GM21529 (cell line): ENCODE measurements at regions not wholly inside any gene's neighbourhood (a gene's known extent, or its start where the extent isn't known, plus 50 kb on each side); places are given as distances from the start of the nearest gene placed in this dataset.

ENCODE experiments used
- ATAC-seq: cut with Tn5 transposase; IDR thresholded peaks from one replicate; pipeline ENCODE4 v1.9.1; 2021; ENCODE audit not compliant: unreplicated experiment

DNA sequence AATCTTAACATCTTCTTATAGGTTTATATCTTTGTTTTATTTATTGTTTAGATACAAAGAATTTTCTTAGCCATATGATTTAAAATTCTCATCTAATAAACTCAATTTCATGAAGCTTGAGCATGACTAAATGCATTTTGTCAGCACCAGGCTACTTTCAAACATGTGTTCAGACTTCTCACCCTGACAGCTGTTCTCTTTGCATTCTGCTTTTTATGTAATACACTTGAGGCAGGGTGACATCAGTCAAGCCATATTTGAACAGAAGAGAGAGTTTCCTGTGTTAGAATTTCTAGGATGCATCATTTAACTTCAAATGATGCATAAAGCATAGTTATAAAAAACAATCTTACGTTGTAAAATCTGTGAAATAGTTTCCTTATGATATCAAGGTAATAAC, 1295.1 kb upstream of the PCDH20 start:
- no peak for ATAC-seq

DNA sequence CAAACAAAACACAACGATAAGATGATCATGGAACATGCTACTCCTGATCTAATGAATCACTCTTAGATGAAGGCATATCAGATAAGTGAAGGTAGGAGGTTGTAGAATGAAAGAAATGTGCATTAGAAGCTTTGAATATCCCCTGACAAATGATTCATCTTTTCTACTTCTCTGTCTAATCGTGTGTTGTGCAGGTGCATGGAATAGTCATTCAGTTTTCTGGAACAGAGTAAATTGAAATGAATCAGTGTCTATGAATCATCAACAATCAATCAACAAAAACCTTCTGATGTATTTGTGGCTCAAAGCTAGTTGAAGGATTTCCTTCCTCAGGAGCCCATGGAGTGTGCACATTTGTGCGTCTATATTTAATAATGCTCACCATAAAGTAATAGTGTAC, 1290.4 kb upstream of the PCDH20 start:
- no peak for ATAC-seq

DNA sequence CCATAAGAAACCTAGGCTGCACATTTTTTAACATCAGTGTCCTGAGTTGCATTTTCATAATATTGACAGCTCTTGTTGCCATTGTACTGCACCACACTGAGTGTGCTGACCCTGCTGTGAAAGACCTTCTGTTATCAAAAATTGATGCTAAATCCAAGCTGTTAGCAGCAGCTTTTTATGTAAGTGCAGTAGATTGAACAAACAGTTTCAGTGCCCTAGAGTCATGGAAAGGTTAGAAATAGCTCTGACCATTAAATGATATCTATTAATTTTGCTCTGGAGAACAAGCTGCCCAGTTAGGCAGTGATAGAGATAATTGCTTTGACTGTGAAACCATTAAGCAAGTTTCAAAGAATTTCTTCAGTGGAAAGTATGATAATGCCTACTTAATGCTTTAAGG, 1289.2 kb upstream of the PCDH20 start:
- ATAC-seq = no peak

DNA sequence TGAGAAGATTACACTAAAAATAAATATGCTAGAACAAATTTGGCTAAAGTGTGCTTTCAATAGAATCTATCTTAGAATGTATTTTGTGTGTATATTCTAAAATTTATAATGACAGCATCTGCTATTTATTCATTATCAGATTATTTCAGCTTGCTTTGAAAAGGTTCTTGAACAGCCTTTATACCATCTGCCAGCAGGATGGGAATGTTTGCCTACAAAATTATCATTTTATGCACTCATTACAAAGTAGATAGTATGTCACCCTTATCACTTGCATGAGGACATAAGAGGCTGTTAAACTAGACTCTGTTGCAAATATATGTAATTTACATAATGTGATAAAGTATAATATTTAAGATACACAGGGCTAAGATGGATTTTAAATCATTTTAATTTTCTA, 1286.9 kb upstream of the PCDH20 start:
- ATAC-seq = no peak

DNA sequence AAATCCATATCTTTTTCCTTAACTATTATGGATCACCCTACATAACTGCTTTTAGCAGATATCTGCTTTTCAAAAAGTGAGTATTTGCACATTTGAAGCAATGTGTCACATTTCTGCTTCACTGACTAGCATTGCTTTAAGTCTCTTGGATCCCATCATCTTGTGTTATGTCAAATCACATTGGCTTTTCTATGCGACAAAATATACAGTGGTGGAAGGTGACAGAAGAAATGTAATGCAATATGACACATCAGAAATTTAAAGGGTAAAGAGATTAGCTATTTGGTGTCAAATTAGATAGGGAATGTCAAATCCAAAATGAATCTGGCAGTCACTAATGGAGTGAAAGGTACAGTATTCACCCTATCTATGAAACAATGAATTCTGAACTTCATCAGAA, 1282.1 kb upstream of the PCDH20 start:
- no peak for ATAC-seq

DNA sequence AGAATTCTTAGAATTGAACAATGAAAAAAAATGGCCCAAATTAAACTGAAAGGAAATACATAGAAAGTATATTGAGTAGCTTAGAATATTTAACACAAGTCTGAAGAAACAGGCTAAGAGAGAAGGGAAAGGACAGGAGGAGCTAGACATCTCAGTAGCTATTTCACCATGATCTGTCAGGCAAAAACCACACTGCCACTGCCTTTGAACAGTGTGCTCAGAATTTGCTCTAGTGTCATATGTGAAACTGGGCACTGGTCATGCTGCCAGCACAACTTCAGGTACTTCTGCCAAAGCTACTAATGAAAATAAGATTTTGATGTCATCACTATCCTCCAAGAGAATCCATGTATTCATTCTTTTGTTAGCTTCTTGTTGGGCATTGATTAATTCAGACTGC, 1280.8 kb upstream of the PCDH20 start:
- ATAC-seq = no peak

DNA sequence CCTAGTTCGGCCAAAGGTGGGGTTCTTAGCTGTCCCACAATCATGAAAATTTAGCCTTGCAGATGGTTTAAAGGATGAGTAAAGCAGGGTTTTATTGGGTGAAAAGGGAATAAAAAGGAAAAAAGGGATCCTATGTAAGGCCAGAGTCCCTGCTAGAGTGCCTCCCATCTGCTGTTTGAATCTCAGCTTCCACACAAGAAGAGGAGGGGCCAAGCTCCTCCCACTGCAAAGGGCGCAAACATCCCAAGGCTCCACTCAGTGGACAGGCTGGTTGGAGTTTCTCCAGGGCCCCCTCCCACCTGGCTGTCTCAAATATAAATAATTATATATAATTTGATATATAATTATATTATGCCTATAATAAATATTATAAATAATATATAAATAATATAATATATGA, 1272.1 kb upstream of the PCDH20 start:
- no peak for ATAC-seq

DNA sequence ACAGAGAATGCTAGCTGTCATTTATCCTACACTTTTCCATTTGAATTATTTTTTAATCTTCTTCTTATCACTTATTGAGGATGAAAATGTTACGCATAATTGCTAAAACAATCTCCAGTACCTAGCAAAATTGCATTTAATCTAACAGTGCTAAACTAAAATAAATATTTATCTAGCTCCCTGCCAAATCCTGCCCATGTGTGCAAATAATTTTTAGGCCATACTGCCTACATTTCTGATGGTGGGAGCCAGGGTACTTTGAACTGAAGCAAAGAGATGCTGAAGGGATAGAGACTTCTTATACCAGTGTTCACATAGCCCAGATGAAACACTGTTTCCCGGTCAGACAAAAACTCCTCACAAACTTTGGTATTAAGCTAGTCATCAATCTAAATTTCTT, 1268.7 kb upstream of the PCDH20 start:
- no peak for ATAC-seq

DNA sequence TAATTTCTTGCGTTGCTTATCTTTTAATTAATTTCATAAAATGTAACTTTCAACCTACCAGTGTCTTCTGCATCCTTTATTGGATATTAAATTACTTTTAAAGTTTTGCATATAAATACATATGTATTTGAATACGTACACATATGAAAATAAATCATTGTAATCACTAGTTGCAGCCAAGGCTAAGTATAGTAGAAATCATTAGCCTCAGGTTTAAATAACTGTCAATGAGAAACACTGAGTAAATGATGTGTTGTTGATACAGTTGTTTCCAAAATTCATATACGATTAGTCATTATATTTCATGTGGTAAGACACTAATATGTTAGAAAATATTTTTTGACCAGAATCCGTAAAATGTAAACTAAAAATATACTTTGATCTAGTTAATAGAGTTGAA, 1267.1 kb upstream of the PCDH20 start:
- no peak for ATAC-seq

DNA sequence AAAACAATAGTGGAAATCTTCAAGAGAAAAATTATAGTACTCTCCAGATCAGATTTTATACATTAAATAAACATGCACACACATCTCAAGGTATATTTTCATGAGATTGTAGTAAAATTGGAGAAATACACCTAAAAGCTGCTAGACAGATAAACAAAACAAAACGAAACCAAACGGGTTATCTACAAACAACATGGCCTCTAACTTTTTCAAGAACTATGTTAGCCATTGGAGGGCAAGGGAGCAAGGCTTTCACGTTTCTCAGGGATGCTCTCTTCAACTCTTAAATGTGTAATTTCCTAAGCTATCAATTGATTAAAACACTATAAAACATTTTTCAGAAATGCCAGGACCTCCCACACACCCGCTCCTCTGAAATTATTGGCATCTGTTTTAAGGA, 1262.4 kb upstream of the PCDH20 start:
- no peak for ATAC-seq

DNA sequence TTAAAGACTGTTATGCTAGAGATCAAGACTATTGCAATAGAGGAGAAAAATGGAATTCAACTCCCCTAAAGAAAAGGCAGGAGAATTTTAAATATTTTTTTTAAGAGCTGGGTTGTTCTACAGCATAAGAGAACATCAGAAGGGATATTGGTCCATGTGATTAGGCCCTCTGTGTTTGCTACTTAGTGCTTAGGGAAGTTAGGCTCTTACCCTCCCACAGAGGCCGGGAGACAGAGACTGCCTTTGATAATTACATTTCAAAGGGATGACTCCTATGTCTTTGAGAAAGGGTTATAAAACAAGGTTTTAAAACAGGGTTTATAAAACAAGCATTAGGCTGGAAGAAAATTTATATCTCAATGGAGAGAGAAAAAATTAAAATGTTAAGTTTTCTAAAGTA, 1248.1 kb upstream of the PCDH20 start:
- ATAC-seq = no peak

DNA sequence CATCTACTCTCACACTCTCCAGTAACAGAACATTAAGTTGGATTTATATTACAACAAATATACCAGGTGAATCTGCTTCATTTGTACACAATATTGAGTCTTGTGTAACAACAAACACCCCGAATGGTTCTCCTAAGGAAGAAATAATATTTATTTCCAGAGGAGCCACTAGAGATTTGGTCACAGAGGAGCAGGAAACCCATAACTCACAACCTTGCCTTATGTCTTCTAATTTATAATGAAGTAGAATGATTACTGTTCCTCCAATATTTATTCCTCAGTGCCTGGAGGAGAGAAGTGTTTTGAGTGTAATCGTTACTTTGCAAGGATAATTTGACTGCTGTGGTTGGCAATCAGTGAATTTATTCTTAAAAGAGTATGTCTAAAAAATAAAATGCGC, 1243.7 kb upstream of the PCDH20 start:
- ATAC-seq = no peak

DNA sequence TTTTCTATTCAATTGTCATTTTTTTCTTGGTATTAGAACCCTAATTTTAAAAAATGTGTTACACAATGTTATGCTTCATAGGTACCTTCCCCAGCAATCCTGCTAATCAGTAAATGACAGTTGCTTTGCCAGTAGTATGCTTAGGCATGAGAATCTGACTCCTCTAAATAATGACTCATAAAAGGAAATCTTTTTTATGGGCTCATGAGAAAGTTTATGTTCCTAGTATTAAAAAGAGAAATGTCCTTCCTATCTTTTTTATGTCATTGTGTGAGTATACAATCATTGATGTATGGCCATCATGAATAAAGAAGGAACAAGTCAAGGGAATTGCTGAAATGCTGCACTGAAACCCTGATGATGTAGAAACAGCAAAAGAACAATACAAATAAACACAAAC, 1237.7 kb upstream of the PCDH20 start:
- no peak for ATAC-seq

DNA sequence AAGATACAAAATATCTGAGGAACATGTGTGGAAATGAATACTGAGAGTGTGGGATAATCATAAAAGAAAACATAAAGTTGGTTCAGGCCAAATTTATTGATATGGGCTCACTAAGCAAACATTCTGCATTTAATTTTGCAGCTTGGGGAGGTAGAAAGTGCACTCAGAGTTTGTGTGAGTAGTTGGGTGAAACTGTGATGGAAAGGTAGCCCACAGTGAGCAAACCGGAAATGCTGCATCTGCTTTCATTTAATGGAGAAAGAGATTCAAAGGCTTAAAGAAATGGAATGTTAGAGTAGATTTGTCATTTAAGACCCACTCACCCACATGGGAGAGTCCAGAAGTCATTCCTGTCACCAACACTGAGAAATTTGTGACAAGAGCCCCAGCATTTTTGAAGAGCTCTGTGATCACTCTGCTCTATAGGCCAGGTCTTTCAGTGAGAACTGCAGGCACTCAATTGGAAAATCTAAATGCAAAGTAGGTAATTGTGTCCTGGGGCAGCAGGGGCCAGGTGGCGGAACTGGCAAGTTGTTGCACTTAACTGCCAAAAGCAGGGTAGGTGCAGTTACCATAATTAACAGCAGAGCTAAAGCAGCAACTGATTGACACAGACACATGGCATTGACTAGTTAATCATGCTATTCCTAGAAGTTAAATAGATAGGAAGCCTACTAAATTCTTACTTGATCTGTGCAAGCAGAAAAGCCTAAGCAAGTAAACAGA, 1228.3 kb upstream of the PCDH20 start:
- ATAC-seq = no peak

DNA sequence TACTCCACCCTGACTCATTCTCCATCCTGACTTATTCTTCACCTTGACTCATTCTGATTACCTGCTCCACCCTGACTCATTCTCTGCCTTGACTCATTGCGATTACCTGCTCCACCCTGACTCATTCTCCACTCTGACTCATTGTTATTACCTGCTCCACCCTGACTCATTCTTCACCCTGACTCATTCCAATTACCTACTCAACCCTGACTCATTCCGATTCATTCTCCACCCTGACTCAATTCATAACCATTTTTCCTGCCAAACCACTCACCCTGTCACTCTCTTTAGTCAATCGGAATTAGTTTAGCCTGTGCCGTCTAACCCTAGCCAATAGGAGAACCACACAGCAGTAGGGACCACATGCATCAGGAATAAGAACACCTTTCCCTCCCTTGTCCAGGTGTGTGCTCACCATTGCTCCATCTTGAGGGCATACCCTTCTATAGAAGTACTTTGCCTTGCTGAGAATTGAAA, 1227.4 kb upstream of the PCDH20 start:
- ATAC-seq = no peak

DNA sequence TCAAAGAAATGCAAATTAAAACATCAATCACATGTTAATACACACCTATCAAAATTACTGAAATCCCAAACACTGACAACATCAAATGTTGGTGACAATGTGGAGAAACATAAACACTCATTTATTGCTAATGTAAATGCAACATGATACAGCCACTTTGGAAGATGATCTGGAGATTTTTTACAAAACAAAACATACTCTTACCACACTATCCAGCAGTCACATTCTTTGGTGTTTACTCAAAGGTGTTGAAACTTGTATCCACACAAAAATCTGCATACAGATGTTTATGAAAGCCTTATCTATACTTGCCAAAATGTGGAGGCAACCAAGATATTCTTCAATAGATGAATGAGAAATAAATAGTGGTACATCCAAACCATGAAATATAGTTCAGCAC, 1219.5 kb upstream of the PCDH20 start:
- ATAC-seq = no peak

DNA sequence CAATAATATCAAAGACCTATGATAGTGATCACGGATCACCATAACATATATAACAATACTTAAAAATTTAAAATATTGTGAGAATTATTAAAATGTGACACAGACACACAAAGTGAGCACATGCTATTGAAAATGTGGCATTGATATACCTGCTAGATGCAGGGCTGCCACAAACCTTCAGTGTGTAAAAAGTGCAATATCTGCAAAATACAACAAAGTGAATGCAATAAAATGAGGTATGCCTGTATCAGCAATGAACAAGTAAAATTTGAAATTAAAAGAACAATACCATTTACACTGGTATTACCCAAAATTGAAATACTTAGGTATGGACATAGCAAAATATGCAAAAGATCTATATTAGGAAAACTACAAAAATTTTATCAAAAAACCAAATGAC, 1217.8 kb upstream of the PCDH20 start:
- no peak for ATAC-seq

DNA sequence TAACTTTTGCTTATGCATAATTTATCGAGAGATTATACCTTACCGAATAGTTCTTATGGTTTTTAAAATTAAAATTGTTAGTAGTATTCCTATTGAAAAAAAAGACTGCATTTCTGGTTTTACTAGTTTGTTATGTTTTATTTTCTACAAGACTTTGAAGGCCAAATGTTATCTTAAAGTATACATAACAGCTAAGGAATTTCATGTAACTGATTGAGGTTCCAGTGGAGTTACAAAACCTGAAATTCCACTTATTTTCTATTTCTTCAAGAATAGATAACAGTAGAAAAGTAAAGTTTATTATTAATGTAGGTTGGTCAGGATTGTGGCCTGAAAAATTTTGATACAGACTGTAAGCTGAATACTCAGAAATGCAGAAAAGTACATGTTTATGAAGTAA, 1216.0 kb upstream of the PCDH20 start:
- ATAC-seq = no peak

DNA sequence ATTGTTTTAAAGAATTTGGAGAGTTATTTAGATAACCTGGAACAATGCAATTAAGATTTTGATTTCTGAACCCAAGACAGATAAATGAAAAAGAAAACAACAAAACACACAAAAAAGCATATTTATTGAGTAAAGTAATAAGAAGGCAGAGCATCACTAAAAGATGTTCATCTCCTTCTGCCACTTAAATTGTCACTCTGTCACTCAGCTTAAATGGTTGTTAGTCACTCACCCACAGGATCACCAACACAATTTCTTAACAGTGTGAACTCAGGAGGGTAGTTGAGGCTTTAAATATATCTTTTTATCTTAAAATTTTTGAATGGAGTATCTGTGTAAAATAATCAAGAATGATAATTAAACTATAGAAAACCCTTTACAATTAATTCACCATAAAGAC, 1215.5 kb upstream of the PCDH20 start:
- ATAC-seq = no peak

DNA sequence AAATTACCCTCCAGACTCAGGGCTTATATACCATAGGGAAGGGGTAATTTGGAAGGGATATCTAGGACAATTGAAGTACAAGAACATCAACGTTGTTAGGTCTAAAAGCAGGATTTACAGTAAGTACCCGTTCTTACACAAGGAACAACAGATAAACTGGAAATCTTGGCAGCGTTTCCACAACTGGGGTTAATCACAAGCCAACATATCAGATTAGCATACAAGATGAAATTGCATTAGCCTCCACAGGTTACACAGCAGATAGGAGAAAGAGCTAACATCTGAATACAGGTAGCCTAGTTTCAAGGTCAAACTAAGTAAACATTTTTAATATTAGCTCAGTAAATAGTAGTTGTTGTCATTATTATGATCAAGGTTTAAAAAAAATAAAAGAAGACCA, 1214.0 kb upstream of the PCDH20 start:
- ATAC-seq = no peak

DNA sequence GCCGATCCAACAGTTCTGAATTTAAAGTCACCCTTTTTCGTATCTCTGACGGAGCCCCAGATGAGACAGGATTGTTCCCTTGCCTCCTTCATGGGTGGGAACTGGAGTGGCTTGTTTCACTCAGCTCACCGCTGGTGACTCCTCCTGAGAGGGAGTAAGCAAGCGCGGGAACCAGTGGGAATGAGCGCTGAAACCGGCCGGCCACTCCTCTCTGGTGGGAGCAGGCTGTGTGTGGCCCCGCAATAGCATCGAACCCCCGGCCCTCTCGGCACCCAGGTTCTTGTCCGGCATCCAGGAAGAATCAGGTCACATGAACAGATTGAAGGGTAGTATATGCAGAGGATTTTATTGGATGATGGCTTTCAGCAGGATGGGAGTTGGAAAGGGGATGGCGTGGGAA, 1211.6 kb upstream of the PCDH20 start:
- no peak for ATAC-seq

DNA sequence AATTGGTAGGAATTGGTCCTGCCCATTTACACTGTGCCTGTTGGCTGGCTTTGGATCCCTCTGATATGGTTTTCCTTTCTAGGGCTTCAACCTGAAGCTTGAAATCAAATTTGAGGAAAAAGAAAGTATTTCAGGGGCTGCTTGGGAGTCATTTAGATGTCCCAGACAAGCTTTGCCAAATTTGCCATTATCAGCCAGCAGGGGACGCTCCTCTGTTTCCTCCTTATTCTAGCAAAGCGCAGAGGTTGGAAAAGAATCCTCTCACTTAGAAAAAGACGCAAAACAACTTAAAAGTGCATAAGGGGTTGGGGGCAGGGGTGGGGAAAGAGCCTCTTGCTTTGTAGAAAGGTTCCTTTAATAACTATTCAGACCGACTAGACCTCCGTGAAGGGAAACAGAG, 1211.1 kb upstream of the PCDH20 start:
- ATAC-seq = no peak

DNA sequence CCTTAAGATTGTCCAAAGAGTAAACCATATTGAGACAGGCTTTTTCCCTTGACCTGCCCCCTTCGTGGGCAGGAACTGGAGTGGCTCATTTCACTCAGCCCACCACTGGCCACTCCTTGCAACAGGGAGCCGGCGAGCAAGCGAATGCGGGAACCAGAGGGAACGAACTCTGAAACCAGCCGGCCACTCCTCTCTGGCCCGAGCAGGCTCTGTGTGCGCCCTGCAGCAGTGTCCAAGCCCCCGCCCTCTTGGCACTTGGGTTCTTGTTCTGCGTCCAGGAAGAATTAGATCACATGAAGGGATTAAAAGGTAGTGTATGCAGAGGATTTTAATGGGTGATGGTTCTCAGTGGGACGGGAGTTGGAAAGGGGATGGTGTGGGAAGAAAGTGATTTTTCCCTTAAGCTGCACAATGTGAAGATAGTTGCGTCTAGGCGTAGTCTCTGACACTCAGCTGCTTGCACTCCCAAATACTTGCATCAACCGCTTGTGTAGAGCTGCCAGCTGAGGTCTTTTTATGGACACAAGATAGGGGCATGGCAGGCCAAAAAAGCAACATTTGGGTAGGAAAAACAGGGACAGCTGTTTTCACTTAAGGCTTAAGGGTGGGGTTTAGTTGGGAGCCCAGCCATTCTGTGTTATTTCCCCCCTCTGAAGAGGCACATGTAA, 1209.7 kb upstream of the PCDH20 start:
- ATAC-seq = no peak
